ENCODE measurements at regions not wholly inside any gene's neighbourhood (a gene's known extent, or its start where the extent isn't known, plus 50 kb on each side); places are given as distances from the start of the nearest gene placed in this dataset.

- ChIA-PET CTCF (ENCODE audit: partially characterized antibody) (interaction anchor here (0.6 to 1.1 kb wide), 2 partner anchors 12 to 133 kb away, joined by 3 read pairs; no protein-coding TSS in a partner anchor), POLR2A (ENCODE audit: partially characterized antibody) (no interaction called here)
- Histone ChIP-seq H3K18ac (ENCODE audit: extremely low read depth, low read length) (no peak overlapping the region), H2BK15ac (ENCODE audit: low read length) (no peak overlapping the region), H3K14ac (ENCODE audit: insufficient read length) (no peak overlapping the region), H3K4me1 (replicated peaks in 1 of 4; ENCODE audit: control insufficient read depth in 3 of 4, insufficient read depth in 4 of 4, low read length in 3 of 4) (no peaks in the 10 kb centered on the region), H3K36me3 (ENCODE audit: control insufficient read depth in 2 of 4, insufficient read depth in 4 of 4, low read length in 3 of 4) (no peaks in the 10 kb centered on the region), H3K79me1 (ENCODE audit: low read depth, low read length) (no peaks in the 10 kb centered on the region), H3K4me2 (ENCODE audit: insufficient read depth in 1 of 2, low read depth in 2 of 2, low read length in 2 of 2) (no peak overlapping the region), H2BK120ac (replicated peaks; ENCODE audit: low read depth, low read length) (no peak overlapping the region), H4K20me1 (replicated peaks in 1 of 2; ENCODE audit: control insufficient read depth in 1 of 2, insufficient read depth in 2 of 2, low read length in 2 of 2) (no peaks in the 10 kb centered on the region), H2BK20ac (ENCODE audit: low read length) (no peak overlapping the region), H2AFZ (ENCODE audit: low read length) (no peak overlapping the region), H3K79me2 (ENCODE audit: control insufficient read depth in 1 of 2, insufficient read depth in 2 of 2, low read length in 2 of 2) (no peaks in the 10 kb centered on the region), H3K56ac (replicated peaks; ENCODE audit: insufficient read length, low read depth, low read length) (no peak overlapping the region), H3K23me2 (ENCODE audit: low read depth, low read length) (no peaks in the 10 kb centered on the region), H4K8ac (ENCODE audit: extremely low read depth, insufficient read depth, low read length) (no peak overlapping the region), H3K4me3 (ENCODE audit: extremely low read depth in 1 of 4, insufficient read depth in 2 of 4, low read depth in 3 of 4, low read length in 4 of 4) (no peak overlapping the region), H3K27me3 (replicated peaks in 1 of 4; ENCODE audit: control insufficient read depth in 3 of 4, extremely low read depth in 1 of 4, insufficient read depth in 3 of 4, low read length in 3 of 4) (no peaks in the 10 kb centered on the region), H2BK5ac (ENCODE audit: low read depth, low read length) (no peak overlapping the region), H3K9ac (replicated peaks in 1 of 4; ENCODE audit: extremely low read depth in 1 of 4, low read depth in 3 of 4, low read length in 3 of 4) (no peak overlapping the region), H2AK5ac (ENCODE audit: low read depth, low read length) (no peak overlapping the region), H4K5ac (ENCODE audit: insufficient read length, low read depth, low read length) (no peak overlapping the region), H3K4ac (replicated peaks; ENCODE audit: insufficient read length, low read depth, low read length) (no peak overlapping the region), H2BK12ac (ENCODE audit: low read depth, low read length) (no peak overlapping the region), H3K27ac (ENCODE audit: low read depth, low read length) (no peak overlapping the region), H3K9me3 (ENCODE audit: insufficient read depth in 2 of 2, low read depth in 1 of 2, low read length in 1 of 2) (no peaks in the 10 kb centered on the region), H4K91ac (replicated peaks; ENCODE audit: insufficient read length, low read length) (no peak overlapping the region), H3K23ac (ENCODE audit: insufficient read length) (no peak overlapping the region)
- FAIRE-seq (no peak), DNase-seq (ENCODE audit: low read depth in 1 of 2, low spot score in 2 of 2) (no peak)
- WGBS, 2 experiments (ENCODE audit: extremely low coverage in 1 of 2, insufficient coverage in 1 of 2, insufficient read length in 1 of 2, insufficient replicate concordance in 2 of 2, low coverage in 1 of 2, low lambda C conversion rate in 2 of 2, missing lambda C conversion rate in 1 of 2) = 87% methylated on average over 3 of the region's 3 CpGs; no CpG with 5 or more reads in 1 of the 2 experiments
- no peak for TF ChIP-seq CEBPB (IDR thresholded peaks at IDR 0.05; ENCODE audit: low read depth, low read length)
- TF ChIP-seq NRF1 (IDR thresholded peaks at IDR 0.05; ENCODE audit: low read depth, low read length) = no peak
- no peak for TF ChIP-seq NANOG (IDR thresholded peaks at IDR 0.05; ENCODE audit: insufficient read depth, low read depth, low read length, poor library complexity, severe bottlenecking)
- no peak for TF ChIP-seq TBP (IDR thresholded peaks at IDR 0.05; ENCODE audit: low read depth, low read length)
Observed at GRCh38 chr1:79815115-79815514, 808.6 kb upstream of the ADGRL4 start.

Measured in H1 (cell line).